ENCODE measurements at regions not wholly inside any gene's neighbourhood (a gene's known extent, or its start where the extent isn't known, plus 50 kb on each side); places are given as distances from the start of the nearest gene placed in this dataset.
"Not testable (repeated sequence)": the region's sequence is repeated elsewhere in the genome, so short reads cannot be mapped to it uniquely, and the experiment has no call there.

GRCh38 chr15:77909182-77909940 lies 168.2 kb downstream of the TBC1D2B start:
- DNase-seq = no peak

- not testable (repeated sequence) for DNase-seq
These were observed 168.8 kb downstream of the TBC1D2B start for GRCh38 chr15:77908752-77909111.

- peak; percentile 28 for DNase-seq
These were observed 169.4 kb downstream of the TBC1D2B start for GRCh38 chr15:77907824-77908751.

- not testable (repeated sequence) for DNase-seq
These were observed 171.2 kb downstream of the TBC1D2B start for GRCh38 chr15:77906062-77906990.

- DNase-seq = no peak
These were observed 172.1 kb downstream of the TBC1D2B start for GRCh38 chr15:77905301-77905920.

DNA sequence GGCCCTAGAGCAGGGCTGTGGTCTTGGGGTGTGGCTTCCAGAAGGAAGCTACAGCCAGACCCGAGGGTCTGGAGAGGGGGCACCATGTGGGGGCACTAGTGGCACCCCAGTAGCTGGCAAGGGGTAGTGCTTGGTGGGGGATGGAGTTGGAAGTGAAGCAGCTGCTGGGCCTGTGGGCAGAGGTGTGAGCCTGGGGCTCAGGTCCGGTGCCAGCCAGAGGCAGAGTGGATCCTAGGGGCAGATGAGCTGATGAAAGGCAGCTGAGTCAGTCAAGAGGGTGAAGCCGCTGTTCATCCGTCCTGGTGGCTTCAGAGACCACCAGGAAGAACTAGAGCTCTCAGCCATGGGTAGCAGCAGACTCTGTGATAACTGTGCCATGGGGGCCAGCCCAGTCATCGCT lies 172.6 kb downstream of the TBC1D2B start:
- DNase-seq = no peak

DNA sequence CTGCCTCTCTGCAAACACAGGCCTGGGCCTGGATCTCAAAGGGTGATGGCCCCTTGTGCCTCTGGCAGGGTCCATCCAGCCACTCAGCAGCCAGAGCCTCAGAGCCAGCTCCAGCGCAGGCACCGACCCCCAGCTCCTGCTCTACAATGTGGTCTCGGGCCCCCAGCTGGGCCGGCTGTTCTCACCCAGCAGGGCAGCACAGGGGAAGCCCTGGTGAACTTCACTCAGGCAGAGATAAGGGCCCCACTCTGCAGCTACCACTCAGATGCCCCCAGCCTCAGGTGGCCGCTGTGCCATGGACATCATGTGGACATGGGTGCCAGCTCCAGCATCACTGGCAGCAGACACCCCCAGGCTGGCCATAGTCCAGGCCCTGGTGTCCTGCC lies 173.1 kb downstream of the TBC1D2B start:
- DNase-seq = no peak

- not testable (repeated sequence) for DNase-seq
These were observed 173.6 kb downstream of the TBC1D2B start for GRCh38 chr15:77903761-77904435.

GRCh38 chr15:77902921-77903760 lies 174.4 kb downstream of the TBC1D2B start:
- DNase-seq = not testable (repeated sequence)

- no peak for DNase-seq
These were observed 175.4 kb downstream of the TBC1D2B start for GRCh38 chr15:77901921-77902750.

- no peak for DNase-seq
These were observed 176.1 kb downstream of the TBC1D2B start for GRCh38 chr15:77901251-77901881.

DNA sequence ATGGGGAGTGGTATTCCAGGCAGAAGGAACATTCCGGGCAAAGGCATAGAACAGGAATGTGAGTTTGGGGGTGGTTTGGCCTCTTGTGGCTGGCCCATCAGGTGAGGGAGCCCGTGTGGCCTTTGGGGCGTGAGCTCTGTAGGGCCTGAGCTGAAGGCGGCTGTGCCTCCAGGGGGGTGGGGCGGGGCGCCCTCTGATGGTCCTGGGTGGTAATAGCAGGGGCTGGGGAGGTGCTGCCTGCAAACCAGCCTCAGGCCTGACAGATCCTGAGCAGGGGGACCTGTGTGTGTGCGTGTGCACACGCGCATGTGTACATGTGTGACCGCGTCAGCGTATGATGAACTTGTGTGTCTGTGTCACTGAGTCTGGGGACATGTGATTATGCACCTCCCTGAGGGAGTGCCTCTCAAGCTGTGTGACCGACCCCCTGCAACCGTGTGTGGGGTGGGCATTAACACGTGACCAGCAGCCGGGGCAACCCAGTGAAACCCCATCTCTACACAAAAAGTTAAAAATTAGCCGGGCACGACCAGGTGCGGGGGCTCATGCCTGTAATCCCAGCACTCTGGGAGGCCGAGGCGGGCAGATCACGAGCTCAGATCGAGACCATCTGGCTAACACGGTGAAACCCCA lies 177.1 kb downstream of the TBC1D2B start:
- not testable (repeated sequence) for DNase-seq

GRCh38 chr15:77899776-77900175 lies 177.7 kb downstream of the TBC1D2B start:
- not testable (repeated sequence) for DNase-seq

DNA sequence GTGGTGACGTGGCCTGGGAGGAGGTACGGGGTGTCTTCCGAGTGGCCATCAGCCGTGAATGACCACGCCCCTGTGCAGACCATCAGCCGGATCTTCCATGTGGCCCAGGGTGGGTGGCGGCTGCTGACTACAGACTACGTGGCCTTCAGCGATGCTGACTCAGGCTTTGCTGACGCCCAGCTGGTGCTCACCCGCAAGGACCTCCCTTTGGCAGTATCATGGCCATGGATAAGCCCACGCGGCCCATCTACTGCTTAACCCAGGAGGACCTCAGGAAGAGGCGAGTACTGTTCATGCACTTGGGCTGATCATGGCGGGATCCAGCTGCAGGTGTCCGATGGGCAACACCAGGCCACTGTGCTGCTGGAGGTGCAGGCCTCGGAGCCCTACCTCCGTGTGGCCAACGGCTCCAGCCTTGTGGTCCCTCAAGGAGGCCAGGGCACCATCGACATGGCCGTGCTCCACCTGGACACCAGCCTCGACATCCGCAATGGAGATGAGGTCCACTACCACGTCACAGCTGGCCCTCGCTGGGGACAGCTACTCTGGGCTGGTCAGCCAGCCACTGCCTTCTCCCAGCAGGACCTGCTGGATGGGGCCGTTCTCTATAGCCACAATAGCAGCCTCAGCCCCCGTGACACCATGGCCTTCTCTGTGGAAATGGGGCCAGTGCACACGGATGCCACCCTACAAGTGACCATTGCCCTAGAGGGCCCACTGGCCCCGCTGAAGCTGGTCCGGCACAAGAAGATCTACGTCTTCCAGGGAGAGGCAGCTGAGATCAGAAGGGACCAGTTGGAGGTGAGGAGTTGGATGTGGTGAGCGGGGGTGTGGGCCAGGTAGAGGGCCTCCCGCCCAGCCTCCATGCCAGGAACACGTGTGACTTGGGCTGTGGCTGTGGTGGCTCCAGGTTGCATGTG lies 178.4 kb downstream of the TBC1D2B start:
- no peak for DNase-seq

- no peak for DNase-seq
These were observed 179.6 kb downstream of the TBC1D2B start for GRCh38 chr15:77897896-77898406.

DNA sequence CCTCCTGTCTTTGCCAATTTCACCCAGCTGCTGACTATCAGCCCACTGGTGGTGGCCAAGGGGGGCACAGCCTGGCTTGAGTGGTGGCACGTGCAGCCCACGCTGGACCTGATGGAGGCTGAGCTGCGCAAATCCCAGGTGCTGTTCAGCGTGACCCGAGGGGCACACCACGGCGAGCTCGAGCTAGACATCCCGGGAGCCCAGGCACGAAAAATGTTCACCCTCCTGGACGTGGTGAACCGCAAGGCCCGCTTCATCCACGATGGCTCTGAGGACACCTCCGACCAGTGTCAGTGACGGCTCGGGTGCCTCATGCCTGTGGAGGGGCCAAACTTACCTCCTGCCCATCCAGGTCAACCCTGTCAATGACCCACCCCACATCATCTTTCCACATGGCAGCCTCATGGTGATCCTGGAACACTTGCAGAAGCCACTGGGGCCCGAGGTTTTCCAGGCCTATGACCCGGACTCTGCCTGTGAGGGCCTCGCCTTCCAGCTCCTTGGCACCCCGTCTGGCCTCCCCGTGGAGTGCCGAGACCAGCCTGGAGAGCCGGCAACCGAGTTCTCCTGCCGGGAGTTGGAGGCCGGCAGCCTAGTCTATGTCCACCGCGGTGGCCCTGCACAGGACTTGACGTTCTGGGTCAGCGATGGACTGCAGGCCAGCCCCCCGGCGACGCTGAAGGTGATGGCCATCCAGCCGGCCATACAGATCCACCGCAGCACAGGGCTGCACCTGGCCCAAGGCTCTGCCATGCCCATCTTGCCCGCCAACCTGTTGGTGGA lies 180.2 kb downstream of the TBC1D2B start:
- DNase-seq = not testable (repeated sequence)
